ENCODE measurements at regions not wholly inside any gene's neighbourhood (a gene's known extent, or its start where the extent isn't known, plus 50 kb on each side); places are given as distances from the start of the nearest gene placed in this dataset.

- H3K4me2 ChIP-seq (ENCODE audit: insufficient read depth, insufficient read length, low read length), result no peak overlapping the region
- Mint-ChIP-seq H3K4me3 (no peak overlapping the region), H3K27ac (no peak overlapping the region), H3K9me3 (peaks cover 11 to 24% of the 10 kb centered on the region in 2 experiments), H3K27me3 (ENCODE audit: low read depth) (no peaks in the 10 kb centered on the region), H3K36me3 (ENCODE audit: insufficient read depth in 1 of 3, low read depth in 3 of 3) (peaks cover 0 to 23% (median 16%) of the 10 kb centered on the region in 3 experiments; a peak in 4 of 7 replicates), H3K4me1 (no peaks in the 10 kb centered on the region)
- H2BK5ac ChIP-seq (ENCODE audit: insufficient read length, low read length), result no peak overlapping the region
- no peaks in the 10 kb centered on the region for H3K9me3 ChIP-seq (ENCODE audit: control insufficient read depth, low read depth, low read length)
- no peak overlapping the region for H2AFZ ChIP-seq (ENCODE audit: low read length)
- WGBS (ENCODE audit: extremely low coverage, insufficient read length, low lambda C conversion rate), result no CpG with 5 or more reads among the region's 2 CpGs
- no peaks in the 10 kb centered on the region for H3K27me3 ChIP-seq (ENCODE audit: insufficient read depth, low read length)
- H3K9ac ChIP-seq (ENCODE audit: extremely low read depth, insufficient read length, low read length), result no peak overlapping the region
- no peaks in the 10 kb centered on the region for H3K79me1 ChIP-seq (ENCODE audit: insufficient read depth, low read depth, low read length, poor library complexity, severe bottlenecking)
- no peak overlapping the region for H3K4ac ChIP-seq (ENCODE audit: low read depth, low read length)
- no peak overlapping the region for H2AK5ac ChIP-seq (ENCODE audit: insufficient read length, low read length)
- no peak overlapping the region for H2BK12ac ChIP-seq (ENCODE audit: insufficient read length, low read depth, low read length)
- H3K79me2 ChIP-seq (ENCODE audit: insufficient read depth, low read length), result no peaks in the 10 kb centered on the region
- H3K23ac ChIP-seq (ENCODE audit: insufficient read length, low read depth, low read length), result no peak overlapping the region
- H3K27ac ChIP-seq (ENCODE audit: insufficient read length, low read depth, low read length), result no peak overlapping the region
- no peak overlapping the region for H3K14ac ChIP-seq (ENCODE audit: insufficient read depth, low read length)
- H4K5ac ChIP-seq (ENCODE audit: insufficient read length, low read depth, low read length), result no peak overlapping the region
- no peak overlapping the region for H3K18ac ChIP-seq (ENCODE audit: insufficient read length, low read depth, low read length)
- H3K4me1 ChIP-seq (ENCODE audit: insufficient read depth, low read length), result no peaks in the 10 kb centered on the region
- H2BK20ac ChIP-seq (ENCODE audit: low read depth, low read length, poor library complexity, severe bottlenecking), result no peak overlapping the region
- no peak overlapping the region for H3T11ph ChIP-seq (ENCODE audit: low read length)
- H4K8ac ChIP-seq (replicated peaks; ENCODE audit: insufficient read length, low read depth, low read length), result no peak overlapping the region
- no peak overlapping the region for H3K56ac ChIP-seq (ENCODE audit: insufficient read length, low read depth, low read length)
- no peak overlapping the region for H4K91ac ChIP-seq (ENCODE audit: insufficient read length, low read depth, low read length)
- DNase-seq, result no peak
- TF ChIP-seq CTCF (conservative IDR thresholded peaks at IDR 0.05), result no peak
- no peaks in the 10 kb centered on the region for H4K20me1 ChIP-seq (ENCODE audit: control insufficient read depth, insufficient read depth, insufficient read length)
- H3K23me2 ChIP-seq (ENCODE audit: insufficient read length, low read depth, low read length, poor library complexity, severe bottlenecking), result no peaks in the 10 kb centered on the region
- H2BK120ac ChIP-seq (ENCODE audit: low read depth, low read length, poor library complexity, severe bottlenecking), result no peak overlapping the region
- no peak overlapping the region for H2BK15ac ChIP-seq (ENCODE audit: low read depth, low read length)
Observed at GRCh38 chr1:66462313-66462712, 71.6 kb upstream of the SGIP1 start.

All from H9 (cell line).